GM12878 (cell line): ENCODE measurements at regions not wholly inside any gene's neighbourhood (a gene's known extent, or its start where the extent isn't known, plus 50 kb on each side); places are given as distances from the start of the nearest gene placed in this dataset.

Experiments
- ATAC-seq: fragments of 200-7000 bp; cut with Tn5 transposase; 3 replicates; pipeline ENCODE4 v1.9.1; 2020; ENCODE audit warnings: mild to moderate bottlenecking, moderate library complexity
- BruUV-seq: library from RNA; stranded (reverse); fragments of 400-500 nt; replicated peaks from 2 replicates; lab custom pipeline; 2021; lab: Mats Ljungman, UMichigan
- CTCF ChIA-PET: fragments of 300-600 bp; sonication (Branson Sonifier 250); formaldehyde crosslinking; extraction: SDS; loops from one replicate; lab custom pipeline; 2021; ENCODE audit warnings: inconsistent platforms; lab: Yijun Ruan, JAX
- POLR2A ChIA-PET: fragments of 350-600 bp; formaldehyde crosslinking; extraction: SDS; loops from one replicate; lab custom pipeline; 2021; ENCODE audit warnings: inconsistent platforms; lab: Charles Lee
- RAD21 ChIA-PET: fragments of 300-600 bp; sonication (Branson Sonifier 250); formaldehyde crosslinking; loops from one replicate; lab custom pipeline; 2023; ENCODE audit warnings: antibody characterized with exemption; ENCODE audit not compliant: unreplicated experiment; lab: Charles Lee
- SMC1A ChIA-PET: fragments of 300-600 bp; sonication (Branson Sonifier 250); formaldehyde crosslinking; loops from one replicate; lab custom pipeline; 2023; ENCODE audit not compliant: unreplicated experiment, uncharacterized antibody; lab: Charles Lee
- DNase-seq: peaks from one replicate; pipeline ENCODE4 v3.0.0-alpha.2; 2011; ENCODE audit warnings: low read depth, low spot score
- FAIRE-seq: peaks from 3 replicates; lab custom pipeline; 2011; peaks lifted over from hg19 to GRCh38; lab: Jason Lieb, UNC
- H2AFZ ChIP-seq: 2 replicates; pipeline ENCODE4 v1.6.0; 2011; ENCODE audit warnings: low read depth, low read length, control low read depth; ENCODE audit not compliant: control insufficient read depth
- H3K27ac ChIP-seq: 2 replicates; pipeline ENCODE4 v1.5.1; 2011; ENCODE audit warnings: control low read depth; ENCODE audit not compliant: control insufficient read depth, insufficient read depth
- H3K27me3 ChIP-seq, 2 experiments: replicated peaks in 1 of 2; 2 replicates each; pipeline versions ENCODE4 v1.6.0 to v1.6.1; 2011; ENCODE audit warnings: low read length in 1 of 2; ENCODE audit not compliant: control insufficient read depth in 2 of 2, insufficient read depth in 2 of 2
- H3K36me3 ChIP-seq, 2 experiments: 2 replicates each; pipeline ENCODE4 v1.5.1; 2011; ENCODE audit warnings: low read length in 1 of 2; ENCODE audit not compliant: control insufficient read depth in 2 of 2, insufficient read depth in 2 of 2
- H3K4me1 ChIP-seq: 2 replicates; pipeline ENCODE4 v1.6.1; 2011; ENCODE audit warnings: mild to moderate bottlenecking, low read length, moderate library complexity, mixed read lengths; ENCODE audit not compliant: control insufficient read depth, insufficient read depth
- H3K4me2 ChIP-seq: 2 replicates; pipeline ENCODE4 v1.6.0; 2011; ENCODE audit warnings: control low read depth; ENCODE audit not compliant: control insufficient read depth, insufficient read depth
- H3K4me3 ChIP-seq: fragments of 200-600 bp; sonication (generic); 2 replicates; pipeline ENCODE4 v1.5.1; 2016
- H3K79me2 ChIP-seq: 2 replicates; pipeline ENCODE4 v1.6.0; 2011; ENCODE audit warnings: low read length; ENCODE audit not compliant: control insufficient read depth, insufficient read depth
- H3K9ac ChIP-seq: 2 replicates; pipeline ENCODE4 v1.8.0; 2011; ENCODE audit warnings: low read length, control low read depth, mixed read lengths; ENCODE audit not compliant: control insufficient read depth, insufficient read depth
- H3K9me3 ChIP-seq: replicated peaks from 3 replicates; pipeline ENCODE4 v1.5.1; 2011; ENCODE audit warnings: mild to moderate bottlenecking, low read length; ENCODE audit not compliant: control insufficient read depth, insufficient read depth
- H4K20me1 ChIP-seq: 2 replicates; pipeline ENCODE4 v1.6.0; 2011; ENCODE audit not compliant: control insufficient read depth, insufficient read depth
- CREM ChIP-seq: IDR thresholded peaks from 2 replicates; pipeline ENCODE4 v1.6.1; 2014; ENCODE audit warnings: antibody characterized with exemption, low read depth
- JUND ChIP-seq: IDR thresholded peaks from 2 replicates; pipeline ENCODE4 v1.6.1; 2012; ENCODE audit warnings: low read depth, mild to moderate bottlenecking, low read length, improper control_type of control experiment, moderate library complexity
- MTA2 ChIP-seq: fragments of 450-650 bp; IDR thresholded peaks from 2 replicates; pipeline ENCODE4 v1.6.1; 2016; ENCODE audit warnings: low read depth, mild to moderate bottlenecking, moderate library complexity
- POLR2AphosphoS2 ChIP-seq: IDR thresholded peaks from 2 replicates; pipeline ENCODE4 v1.6.1; 2011; ENCODE audit warnings: low read depth, mild to moderate bottlenecking, low read length, improper control_type of control experiment, moderate library complexity
- RAD51 ChIP-seq: fragments of 450-650 bp; IDR thresholded peaks from 2 replicates; pipeline ENCODE4 v1.6.1; 2016; ENCODE audit warnings: moderate library complexity, mild to moderate bottlenecking, inconsistent platforms
- TCF12 ChIP-seq: IDR thresholded peaks from 2 replicates; pipeline ENCODE4 v1.6.1; 2011; ENCODE audit warnings: low read depth, mild to moderate bottlenecking, low read length
- WGBS: methylation state at CpG from one replicate; pipeline ENCODE4 v1.1.6; 2016; ENCODE audit warnings: low lambda C conversion rate; ENCODE audit not compliant: insufficient replicate concordance, insufficient coverage; ENCODE audit errors: missing lambda C conversion rate; 5-methylcytosine and 5-hydroxymethylcytosine counted together
- in situ Hi-C: fragments of 300-500 bp; cut with MboI; formaldehyde crosslinking; loops from 9 replicates; pipeline ENCODE4 v1.14.3; 2018; ENCODE audit warnings: mixed read lengths
- intact Hi-C: fragments of 100-400 bp; cut with micrococcal nuclease; formaldehyde crosslinking; loops from one replicate; pipeline ENCODE4 v1.14.2; 2022; ENCODE audit not compliant: unreplicated experiment

DNA sequence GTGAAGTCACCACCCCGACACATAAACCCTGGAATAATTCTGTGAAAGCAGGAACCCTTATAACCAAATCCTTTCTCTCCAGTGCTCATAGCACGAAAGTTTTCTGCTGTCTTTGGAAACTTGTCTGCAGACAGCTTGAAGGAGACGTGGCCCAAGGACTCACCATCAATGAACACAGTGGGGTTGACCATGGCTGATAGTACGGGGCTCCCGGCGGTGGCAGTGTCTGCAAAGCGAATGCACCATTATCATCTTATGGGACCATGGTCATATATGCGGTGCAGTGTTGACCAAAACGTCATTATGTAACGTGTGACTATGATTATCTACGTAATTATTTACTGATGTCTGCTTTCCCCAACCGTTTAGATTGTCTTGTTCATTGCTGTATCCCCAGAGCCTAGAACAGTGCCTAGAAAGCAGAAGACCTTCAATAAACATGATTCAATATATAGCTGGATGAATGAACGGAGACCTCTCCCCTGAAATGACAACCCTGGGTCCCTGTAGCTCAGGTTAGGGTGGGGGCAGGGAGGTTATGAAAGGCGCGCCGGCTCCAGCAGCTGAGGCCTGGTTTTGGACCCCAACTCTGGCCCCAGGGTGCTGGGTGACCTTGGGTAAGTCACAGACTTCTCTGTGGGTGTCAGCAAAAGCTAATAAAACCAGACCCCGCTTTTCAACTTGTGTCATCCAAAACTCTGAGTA is 128.4 kb upstream of the ZBTB40 start (continued):
- TF ChIP-seq CREM, result no peak
- TF ChIP-seq, all 136 proteins: peak for 0

DNA sequence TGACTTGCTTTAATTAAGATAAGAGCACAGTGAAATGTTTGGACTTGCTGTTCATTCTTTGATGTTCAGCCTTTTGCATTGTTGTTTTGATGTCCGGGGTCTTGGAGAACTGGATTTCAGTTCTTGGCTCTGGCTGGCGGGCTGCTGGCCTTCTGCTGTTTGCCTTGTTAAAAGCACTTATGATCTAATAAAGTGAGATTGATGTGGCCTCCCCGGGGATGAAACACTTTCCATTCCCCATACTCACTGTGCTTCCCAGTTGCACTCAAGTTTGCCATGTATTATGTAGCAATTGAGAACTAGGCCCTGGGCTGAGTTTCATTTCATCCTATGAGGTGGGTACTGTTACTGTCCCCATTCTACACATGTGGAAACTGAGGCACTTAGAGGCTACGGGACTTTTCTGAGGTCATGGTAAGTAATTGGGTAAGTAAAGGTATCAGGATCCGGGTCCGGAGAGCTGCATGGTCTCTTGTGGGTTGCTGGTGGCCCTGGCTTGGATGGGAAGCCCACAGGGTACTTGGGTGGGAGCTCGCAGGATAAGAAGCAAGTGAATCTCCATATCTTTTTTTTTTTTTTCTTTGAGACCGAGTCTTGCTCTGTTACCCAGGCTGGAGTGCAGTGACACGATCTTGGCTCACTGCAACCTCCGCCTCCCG is 127.7 kb upstream of the ZBTB40 start:
- 46% methylated on average over 11 of the region's 11 CpGs for WGBS
- DNase-seq, result no peak
- intact Hi-C loops, result no loop called here
- H4K20me1 ChIP-seq, result no peaks in the 10 kb centered on the region
- no peaks in the 10 kb centered on the region for H3K9me3 ChIP-seq
- H3K27ac ChIP-seq, result no peak overlapping the region
- RAD21 ChIA-PET, result no interaction called here
- no peaks in the 10 kb centered on the region for H3K36me3 ChIP-seq
- POLR2A ChIA-PET, result no interaction called here
- no peak for FAIRE-seq
- H3K9ac ChIP-seq, result no peak overlapping the region
- no peaks in the 10 kb centered on the region for H3K79me2 ChIP-seq
- in situ Hi-C loops, result no loop called here
- H3K27me3 ChIP-seq, result no peaks in the 10 kb centered on the region
- CTCF ChIA-PET, result no interaction called here
- no peaks in the 10 kb centered on the region for H3K4me1 ChIP-seq
- SMC1A ChIA-PET, result no interaction called here
- no TSS peak for BruUV-seq
- ATAC-seq, result no peak
- no peak overlapping the region for H2AFZ ChIP-seq
- no peak overlapping the region for H3K4me3 ChIP-seq
- TF ChIP-seq JUND, result no peak
- no peak for TF ChIP-seq TCF12
- TF ChIP-seq POLR2AphosphoS2, result no peak
- TF ChIP-seq RAD51, result no peak
- TF ChIP-seq MTA2, result no peak
- TF ChIP-seq, all 136 proteins: peak for 0
- H3K4me2 ChIP-seq, result no peak overlapping the region
